Peyer's patch (tissue), 4 donors: ENCODE measurements at regions not wholly inside any gene's neighbourhood (a gene's known extent, or its start where the extent isn't known, plus 50 kb on each side); places are given as distances from the start of the nearest gene placed in this dataset.

Experiments
- POLR2A ChIP-seq, 2 donors: fragments of 450-650 bp; IDR thresholded peaks; one replicate each; pipeline ENCODE4 v1.5.1; 2017; ENCODE audit warnings: antibody characterized with exemption in 2 of 2, mild to moderate bottlenecking in 2 of 2, moderate library complexity in 2 of 2
- TF ChIP-seq, protein P1 (sequence below), 6 experiments: fragments of 450-650 bp in 4 of 6; fragments of 200-600 bp in 2 of 6; sonication (generic) in 1 of 6; IDR thresholded peaks; one replicate each; pipeline ENCODE4 v1.5.1; 2017 to 2019; ENCODE audit warnings: antibody characterized with exemption in 6 of 6, mild to moderate bottlenecking in 3 of 6, moderate library complexity in 1 of 6

DNA sequence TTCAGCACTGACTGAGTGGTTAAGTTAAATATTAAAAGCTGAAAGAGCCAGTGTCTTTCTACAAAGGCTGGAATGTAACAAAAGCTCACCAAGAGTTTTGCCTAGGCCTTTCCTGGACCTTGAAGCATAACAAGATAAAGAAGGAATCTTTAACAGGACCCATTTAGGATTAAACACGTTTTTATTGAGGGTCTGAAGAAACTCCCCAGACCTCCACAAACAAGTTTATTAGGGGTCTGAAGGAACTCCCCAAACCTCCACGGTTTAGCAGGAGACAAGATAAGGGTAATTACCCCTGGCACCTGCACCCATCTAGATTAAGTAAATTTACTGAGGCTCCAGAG lies 104.0 kb downstream of the ACAA2 start:
- TF ChIP-seq, protein P1, sequence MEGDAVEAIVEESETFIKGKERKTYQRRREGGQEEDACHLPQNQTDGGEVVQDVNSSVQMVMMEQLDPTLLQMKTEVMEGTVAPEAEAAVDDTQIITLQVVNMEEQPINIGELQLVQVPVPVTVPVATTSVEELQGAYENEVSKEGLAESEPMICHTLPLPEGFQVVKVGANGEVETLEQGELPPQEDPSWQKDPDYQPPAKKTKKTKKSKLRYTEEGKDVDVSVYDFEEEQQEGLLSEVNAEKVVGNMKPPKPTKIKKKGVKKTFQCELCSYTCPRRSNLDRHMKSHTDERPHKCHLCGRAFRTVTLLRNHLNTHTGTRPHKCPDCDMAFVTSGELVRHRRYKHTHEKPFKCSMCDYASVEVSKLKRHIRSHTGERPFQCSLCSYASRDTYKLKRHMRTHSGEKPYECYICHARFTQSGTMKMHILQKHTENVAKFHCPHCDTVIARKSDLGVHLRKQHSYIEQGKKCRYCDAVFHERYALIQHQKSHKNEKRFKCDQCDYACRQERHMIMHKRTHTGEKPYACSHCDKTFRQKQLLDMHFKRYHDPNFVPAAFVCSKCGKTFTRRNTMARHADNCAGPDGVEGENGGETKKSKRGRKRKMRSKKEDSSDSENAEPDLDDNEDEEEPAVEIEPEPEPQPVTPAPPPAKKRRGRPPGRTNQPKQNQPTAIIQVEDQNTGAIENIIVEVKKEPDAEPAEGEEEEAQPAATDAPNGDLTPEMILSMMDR (IDR thresholded peaks at IDR 0.05), result no peak
- no peak for TF ChIP-seq POLR2A (IDR thresholded peaks at IDR 0.05)
